ENCODE measurements at regions not wholly inside any gene's neighbourhood (a gene's known extent, or its start where the extent isn't known, plus 50 kb on each side); places are given as distances from the start of the nearest gene placed in this dataset.

DNA sequence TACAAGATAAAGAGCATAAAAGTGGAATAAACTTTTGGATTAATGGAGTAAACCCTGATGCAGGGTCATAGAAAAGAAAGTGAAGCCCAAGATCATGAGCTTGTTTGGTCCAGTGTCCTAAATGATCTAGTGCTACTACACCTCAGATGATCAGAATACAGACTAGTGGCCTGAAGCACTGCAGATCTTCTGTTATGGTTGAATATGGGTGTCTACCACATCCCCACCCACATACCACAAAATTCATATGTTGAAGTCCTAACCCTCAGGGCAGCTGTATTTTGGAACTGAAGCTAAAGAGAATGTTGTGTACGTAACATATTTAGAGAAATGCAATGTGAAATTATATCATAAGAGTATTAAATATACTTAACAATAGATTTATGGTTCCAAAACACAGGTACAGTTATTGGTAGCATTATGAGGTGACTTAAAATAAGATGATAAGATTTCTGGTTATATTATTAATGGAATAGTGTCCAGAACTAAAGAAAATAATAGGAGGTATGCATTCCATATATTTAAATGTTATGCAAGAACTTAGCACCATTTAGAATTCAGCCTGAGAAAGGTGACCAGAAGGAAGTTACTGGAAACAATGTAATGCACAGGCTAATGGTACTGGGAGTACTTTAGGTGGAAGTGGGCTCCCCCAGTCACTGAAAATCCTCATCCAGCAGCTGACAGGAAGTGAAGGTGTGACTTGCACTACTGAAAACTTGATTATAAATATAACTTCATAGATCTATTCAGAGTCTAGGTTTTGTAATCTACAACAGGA is 1155.1 kb downstream of the TAF11L14 start:
- peaks cover 27% of the 10 kb centered on the region for H3K9me3 ChIP-seq (ENCODE audit: low read length)
- no peaks in the 10 kb centered on the region for H3K79me2 ChIP-seq (ENCODE audit: insufficient read depth, low read length)
- WGBS (ENCODE audit: low lambda C conversion rate), result 62% methylated on average over 1 of the region's 1 CpG
- intact Hi-C loops (cut with micrococcal nuclease; ENCODE audit: unreplicated experiment) (no loop called here), in situ Hi-C loops (cut with HindIII; ENCODE audit: extremely low pct_ligation_motif_present, low pct_unique_long_range_greater_than_20kb) (no loop called here)
- no TSS peak for BruUV-seq (replicated peaks)
- ChIA-PET POLR2A (no interaction called here), CTCF (ENCODE audit: low intra/inter-chr PET ratio, low total read pairs) (no interaction called here)
- H3K27ac ChIP-seq (ENCODE audit: extremely low read length, insufficient read depth, low read length), result no peak overlapping the region
- no peaks in the 10 kb centered on the region for H3K36me3 ChIP-seq (replicated peaks in 1 of 2; ENCODE audit: control insufficient read depth in 1 of 2, insufficient read depth in 2 of 2, low read length in 2 of 2)
- TF ChIP-seq SMAD3 (CRISPR knock-in tag; IDR thresholded peaks at IDR 0.05) (no peak), ZNF746 (CRISPR knock-in tag; IDR thresholded peaks at IDR 0.05) (no peak), BRD4 (CRISPR knock-in tag; IDR thresholded peaks at IDR 0.05) (no peak), SAFB2 (CRISPR knock-in tag; IDR thresholded peaks at IDR 0.05; ENCODE audit: borderline replicate concordance, low read depth) (no peak), FOXP1 (IDR thresholded peaks at IDR 0.05) (no peak), FOXP1 (CRISPR knock-in tag; IDR thresholded peaks at IDR 0.05) (no peak), ZNF558 (CRISPR knock-in tag; IDR thresholded peaks at IDR 0.05; ENCODE audit: borderline replicate concordance) (no peak)
- TF ChIP-seq, protein P1, sequence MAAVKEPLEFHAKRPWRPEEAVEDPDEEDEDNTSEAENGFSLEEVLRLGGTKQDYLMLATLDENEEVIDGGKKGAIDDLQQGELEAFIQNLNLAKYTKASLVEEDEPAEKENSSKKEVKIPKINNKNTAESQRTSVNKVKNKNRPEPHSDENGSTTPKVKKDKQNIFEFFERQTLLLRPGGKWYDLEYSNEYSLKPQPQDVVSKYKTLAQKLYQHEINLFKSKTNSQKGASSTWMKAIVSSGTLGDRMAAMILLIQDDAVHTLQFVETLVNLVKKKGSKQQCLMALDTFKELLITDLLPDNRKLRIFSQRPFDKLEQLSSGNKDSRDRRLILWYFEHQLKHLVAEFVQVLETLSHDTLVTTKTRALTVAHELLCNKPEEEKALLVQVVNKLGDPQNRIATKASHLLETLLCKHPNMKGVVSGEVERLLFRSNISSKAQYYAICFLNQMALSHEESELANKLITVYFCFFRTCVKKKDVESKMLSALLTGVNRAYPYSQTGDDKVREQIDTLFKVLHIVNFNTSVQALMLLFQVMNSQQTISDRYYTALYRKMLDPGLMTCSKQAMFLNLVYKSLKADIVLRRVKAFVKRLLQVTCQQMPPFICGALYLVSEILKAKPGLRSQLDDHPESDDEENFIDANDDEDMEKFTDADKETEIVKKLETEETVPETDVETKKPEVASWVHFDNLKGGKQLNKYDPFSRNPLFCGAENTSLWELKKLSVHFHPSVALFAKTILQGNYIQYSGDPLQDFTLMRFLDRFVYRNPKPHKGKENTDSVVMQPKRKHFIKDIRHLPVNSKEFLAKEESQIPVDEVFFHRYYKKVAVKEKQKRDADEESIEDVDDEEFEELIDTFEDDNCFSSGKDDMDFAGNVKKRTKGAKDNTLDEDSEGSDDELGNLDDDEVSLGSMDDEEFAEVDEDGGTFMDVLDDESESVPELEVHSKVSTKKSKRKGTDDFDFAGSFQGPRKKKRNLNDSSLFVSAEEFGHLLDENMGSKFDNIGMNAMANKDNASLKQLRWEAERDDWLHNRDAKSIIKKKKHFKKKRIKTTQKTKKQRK (IDR thresholded peaks at IDR 0.05; ENCODE audit: low read length), result no peak
- TF ChIP-seq, protein P2, sequence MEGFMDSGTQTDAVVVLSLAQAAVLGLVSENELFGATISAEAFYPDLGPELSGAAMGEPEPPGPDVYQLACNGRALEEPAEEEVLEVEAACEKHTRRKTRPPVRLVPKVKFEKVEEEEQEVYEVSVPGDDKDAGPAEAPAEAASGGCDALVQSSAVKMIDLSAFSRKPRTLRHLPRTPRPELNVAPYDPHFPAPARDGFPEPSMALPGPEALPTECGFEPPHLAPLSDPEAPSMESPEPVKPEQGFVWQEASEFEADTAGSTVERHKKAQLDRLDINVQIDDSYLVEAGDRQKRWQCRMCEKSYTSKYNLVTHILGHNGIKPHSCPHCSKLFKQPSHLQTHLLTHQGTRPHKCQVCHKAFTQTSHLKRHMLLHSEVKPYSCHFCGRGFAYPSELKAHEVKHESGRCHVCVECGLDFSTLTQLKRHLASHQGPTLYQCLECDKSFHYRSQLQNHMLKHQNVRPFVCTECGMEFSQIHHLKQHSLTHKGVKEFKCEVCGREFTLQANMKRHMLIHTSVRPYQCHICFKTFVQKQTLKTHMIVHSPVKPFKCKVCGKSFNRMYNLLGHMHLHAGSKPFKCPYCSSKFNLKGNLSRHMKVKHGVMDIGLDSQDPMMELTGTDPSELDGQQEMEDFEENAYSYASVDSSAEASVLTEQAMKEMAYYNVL (CRISPR knock-in tag; IDR thresholded peaks at IDR 0.05; ENCODE audit: borderline replicate concordance), result no peak
- TF ChIP-seq, protein P3, sequence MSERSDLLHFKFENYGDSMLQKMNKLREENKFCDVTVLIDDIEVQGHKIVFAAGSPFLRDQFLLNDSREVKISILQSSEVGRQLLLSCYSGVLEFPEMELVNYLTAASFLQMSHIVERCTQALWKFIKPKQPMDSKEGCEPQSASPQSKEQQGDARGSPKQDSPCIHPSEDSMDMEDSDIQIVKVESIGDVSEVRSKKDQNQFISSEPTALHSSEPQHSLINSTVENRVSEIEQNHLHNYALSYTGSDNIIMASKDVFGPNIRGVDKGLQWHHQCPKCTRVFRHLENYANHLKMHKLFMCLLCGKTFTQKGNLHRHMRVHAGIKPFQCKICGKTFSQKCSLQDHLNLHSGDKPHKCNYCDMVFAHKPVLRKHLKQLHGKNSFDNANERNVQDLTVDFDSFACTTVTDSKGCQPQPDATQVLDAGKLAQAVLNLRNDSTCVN (CRISPR knock-in tag; IDR thresholded peaks at IDR 0.05; ENCODE audit: borderline replicate concordance), result no peak
- TF ChIP-seq, protein P4, sequence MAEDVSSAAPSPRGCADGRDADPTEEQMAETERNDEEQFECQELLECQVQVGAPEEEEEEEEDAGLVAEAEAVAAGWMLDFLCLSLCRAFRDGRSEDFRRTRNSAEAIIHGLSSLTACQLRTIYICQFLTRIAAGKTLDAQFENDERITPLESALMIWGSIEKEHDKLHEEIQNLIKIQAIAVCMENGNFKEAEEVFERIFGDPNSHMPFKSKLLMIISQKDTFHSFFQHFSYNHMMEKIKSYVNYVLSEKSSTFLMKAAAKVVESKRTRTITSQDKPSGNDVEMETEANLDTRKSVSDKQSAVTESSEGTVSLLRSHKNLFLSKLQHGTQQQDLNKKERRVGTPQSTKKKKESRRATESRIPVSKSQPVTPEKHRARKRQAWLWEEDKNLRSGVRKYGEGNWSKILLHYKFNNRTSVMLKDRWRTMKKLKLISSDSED (CRISPR knock-in tag; IDR thresholded peaks at IDR 0.05), result no peak
- no peaks in the 10 kb centered on the region for H4K20me1 ChIP-seq (ENCODE audit: insufficient read depth, low read length)
- FAIRE-seq, result no peak
- no peak overlapping the region for H2AFZ ChIP-seq (ENCODE audit: low read length)
- H3K4me1 ChIP-seq (ENCODE audit: insufficient read depth, low read length), result no peaks in the 10 kb centered on the region
- no peak for DNase-seq (ENCODE audit: low spot score)
- no peak overlapping the region for H3K4me2 ChIP-seq (ENCODE audit: low read depth, low read length)
- H3K27me3 ChIP-seq (ENCODE audit: control insufficient read depth in 1 of 2, insufficient read depth in 2 of 2, low read length in 2 of 2), result no peaks in the 10 kb centered on the region
- no peak overlapping the region for H3K4me3 ChIP-seq (replicated peaks in 1 of 3; ENCODE audit: insufficient read depth in 1 of 3, low read depth in 2 of 3, low read length in 3 of 3)
- no peak overlapping the region for H3K9ac ChIP-seq (ENCODE audit: insufficient read depth, low read depth, low read length)
- ATAC-seq, result no peak

Measured in HepG2 (cell line).